Endometrial microvascular endothelial cells (primary cell): ENCODE measurements at regions not wholly inside any gene's neighbourhood (a gene's known extent, or its start where the extent isn't known, plus 50 kb on each side); places are given as distances from the start of the nearest gene placed in this dataset.

Source experiments
- in situ Hi-C: cut with HindIII; loops from 2 replicates; pipeline ENCODE4 v1.10.0; 2017; ENCODE audit warnings: low sequenced_read_pairs, low pct_unique_long_range_greater_than_20kb; ENCODE audit errors: inconsistent ontology term

DNA sequence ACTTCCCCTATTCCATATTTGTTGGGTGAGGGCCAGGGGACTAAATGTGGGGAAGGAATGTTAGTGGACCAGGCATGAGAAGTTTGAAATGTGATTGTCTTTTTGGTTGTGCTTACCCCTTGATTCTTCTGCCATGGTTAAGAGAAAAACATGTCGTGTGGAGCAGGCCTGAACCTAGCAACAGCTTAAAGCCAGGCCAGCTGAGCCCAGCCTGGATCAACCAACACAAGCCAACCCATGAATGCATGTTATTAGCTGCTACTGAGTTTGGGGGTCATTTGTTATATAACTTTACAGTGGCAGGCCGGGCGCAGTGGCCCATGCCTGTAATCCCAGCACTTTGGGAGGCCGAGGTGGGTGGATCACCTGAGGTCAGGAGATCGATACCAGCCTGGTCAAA lies 52.4 kb upstream of the TRIO start:
- in situ Hi-C loops = no loop called here

DNA sequence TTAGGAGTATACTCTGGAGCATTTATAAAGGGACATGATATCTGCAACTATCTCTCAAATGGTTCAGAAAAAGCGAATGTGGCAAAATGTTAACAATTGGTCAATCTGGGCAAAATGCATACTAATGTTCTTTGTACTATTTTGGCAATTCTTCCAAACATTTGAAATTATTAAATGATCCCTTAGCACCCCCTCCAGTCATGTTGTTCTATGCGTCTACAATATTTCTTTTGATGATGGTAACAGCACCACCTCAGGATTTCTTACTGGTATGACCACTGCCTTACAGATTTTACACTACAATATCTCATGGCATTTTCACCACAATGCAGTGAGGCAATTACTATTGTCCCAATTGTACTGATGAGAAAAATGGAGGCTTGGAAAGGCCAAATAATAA lies 52.9 kb upstream of the TRIO start:
- in situ Hi-C loops = no loop called here

DNA sequence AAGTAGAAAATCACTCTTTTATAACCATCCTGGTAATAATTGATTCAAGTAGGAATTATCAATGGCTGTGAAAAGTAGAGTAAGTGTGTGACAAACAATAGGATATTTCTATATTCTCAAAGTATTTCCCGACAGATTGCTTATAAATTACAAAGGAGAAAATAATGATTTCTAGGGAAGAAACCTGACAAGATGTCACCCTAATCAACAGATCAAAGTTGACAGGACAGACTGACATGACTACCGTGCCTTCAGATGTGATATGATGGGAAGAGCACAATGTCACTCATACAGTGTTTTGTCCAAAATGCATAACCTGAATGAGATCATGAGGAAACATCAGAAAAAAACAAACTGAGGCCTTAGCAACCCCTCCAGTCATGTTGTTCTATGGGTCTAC lies 53.9 kb upstream of the TRIO start:
- in situ Hi-C loops = no loop called here

DNA sequence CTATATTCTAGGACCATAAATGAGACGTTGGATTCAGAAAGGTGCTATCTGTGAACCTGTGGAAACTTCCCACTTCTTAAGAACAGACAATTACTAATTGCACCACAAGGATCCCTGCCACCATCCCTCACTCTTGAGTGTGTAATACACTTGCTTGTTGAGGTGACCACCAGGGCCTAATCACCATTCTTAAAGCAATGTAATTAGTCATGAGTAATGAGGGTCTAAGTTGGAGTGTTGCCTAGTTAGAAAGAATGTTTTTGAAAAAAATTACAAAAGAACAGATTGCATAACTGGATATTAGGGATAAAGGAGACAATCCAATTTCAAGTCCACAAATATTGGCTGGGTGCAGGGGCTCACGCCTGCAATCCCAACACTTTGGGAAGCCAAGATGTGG lies 56.9 kb upstream of the TRIO start:
- in situ Hi-C loops = no loop called here

DNA sequence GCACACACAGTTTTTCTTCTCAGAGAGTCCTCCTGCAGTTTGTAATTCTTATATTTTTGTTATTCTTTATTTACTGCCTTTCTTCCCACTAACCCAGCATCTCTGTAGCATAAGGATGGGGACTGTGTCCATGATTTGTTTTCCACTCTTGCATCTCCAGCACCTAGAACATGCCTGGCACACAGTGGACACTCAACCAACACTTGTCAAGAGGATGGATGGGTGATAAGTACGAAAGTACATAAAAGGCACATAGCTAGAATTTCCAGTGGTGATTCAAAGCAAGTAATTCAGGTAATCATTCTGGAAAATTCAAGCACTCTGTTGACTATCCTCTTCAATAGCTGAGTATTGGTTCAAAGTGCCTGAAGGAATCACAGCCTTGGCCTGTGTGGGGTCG lies 60.2 kb upstream of the TRIO start:
- in situ Hi-C loops = no loop called here

DNA sequence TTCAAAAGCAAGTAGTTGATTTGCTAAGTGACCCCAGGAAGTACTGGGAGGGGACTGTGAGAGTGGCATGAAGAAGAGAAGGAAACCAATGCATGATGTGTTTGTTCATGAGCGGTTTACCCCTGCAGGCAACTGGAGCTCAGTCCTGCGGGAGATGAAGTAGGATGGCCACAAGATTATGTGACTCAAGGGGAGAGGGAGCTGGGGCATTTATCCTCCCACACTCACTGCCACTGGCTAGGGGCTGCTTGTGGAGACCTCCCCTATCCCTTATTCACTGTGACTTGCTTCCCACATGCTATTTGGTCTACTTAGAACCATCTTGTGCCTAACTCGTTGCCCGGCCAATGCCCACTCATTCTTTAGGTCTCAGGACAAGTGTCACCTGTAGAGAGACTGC lies 60.6 kb upstream of the TRIO start:
- in situ Hi-C loops = no loop called here

DNA sequence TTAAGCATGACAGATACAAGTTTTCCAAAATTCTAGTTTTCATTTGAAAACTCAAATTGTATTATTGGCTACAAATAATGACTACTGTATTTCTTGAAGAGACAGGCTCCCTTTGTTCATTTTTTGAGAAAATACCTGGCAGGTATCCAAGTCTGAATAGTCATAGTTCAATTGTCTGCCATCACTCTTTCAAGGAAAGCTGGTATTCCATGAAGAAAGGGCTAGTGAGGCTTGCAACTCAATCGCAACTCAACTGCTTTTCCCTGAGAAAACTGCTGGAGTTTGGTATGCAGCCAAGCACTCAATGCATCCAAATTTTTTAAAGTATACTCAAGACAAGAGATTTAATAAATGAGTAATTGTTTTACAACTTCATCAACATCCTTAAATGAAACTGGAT lies 61.4 kb upstream of the TRIO start:
- in situ Hi-C loops = no loop called here

DNA sequence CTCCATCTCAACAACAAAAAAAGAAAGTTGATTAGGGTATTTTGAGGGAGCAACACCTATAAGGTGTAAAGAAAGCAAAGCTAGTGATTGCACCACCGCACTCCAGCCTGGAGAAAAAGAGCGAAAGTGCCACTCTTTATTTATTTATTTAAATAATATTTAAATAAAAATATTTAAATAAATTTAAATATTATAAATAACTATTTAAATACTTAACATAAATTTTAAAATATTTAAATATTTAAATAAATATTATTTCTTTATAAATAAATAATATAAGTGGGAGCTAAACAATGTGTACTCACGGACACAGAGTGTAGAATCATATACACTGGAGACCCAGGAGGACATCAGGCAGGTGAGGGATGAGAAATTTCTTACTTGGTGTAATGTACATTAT lies 64.4 kb upstream of the TRIO start:
- in situ Hi-C loops = no loop called here

DNA sequence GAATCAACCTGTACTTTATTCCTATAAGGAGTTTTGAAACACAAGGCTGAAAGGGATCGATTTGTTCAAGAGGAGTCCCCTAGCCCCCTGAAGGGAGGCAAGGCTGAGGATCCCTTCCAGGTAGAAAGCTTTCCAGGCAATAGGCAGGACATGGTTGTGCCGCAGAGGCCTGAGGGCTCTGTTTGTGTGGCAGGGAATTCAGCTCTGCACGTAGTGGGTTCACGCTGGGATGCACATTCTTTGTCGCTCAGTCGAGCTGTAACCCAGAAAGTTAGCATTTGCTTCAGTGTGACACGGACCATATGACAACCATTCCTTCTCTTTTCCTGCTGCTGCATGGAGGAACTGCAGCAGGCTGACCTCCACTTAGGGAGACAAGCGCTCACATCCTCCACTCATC lies 65.6 kb upstream of the TRIO start:
- in situ Hi-C loops = no loop called here

DNA sequence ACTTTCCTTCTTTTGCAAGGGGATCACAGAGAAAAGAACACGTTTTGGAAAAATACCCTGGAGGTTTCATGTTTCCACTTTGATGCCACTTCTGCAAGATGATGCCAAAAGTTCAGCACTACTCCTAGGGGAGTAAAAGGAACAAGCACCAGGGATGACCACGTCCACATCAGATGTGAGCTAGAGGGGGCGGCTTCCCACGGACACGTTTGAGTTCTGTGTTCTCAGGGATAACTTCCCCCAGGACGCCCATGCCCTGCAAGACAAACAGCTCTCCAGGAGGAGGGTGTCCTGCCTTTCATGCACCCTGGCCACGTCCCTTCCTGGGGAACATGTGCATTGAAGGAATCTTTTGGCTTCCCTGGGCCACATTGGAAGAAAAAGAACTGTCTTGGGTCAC lies 66.6 kb upstream of the TRIO start:
- in situ Hi-C loops = no loop called here

DNA sequence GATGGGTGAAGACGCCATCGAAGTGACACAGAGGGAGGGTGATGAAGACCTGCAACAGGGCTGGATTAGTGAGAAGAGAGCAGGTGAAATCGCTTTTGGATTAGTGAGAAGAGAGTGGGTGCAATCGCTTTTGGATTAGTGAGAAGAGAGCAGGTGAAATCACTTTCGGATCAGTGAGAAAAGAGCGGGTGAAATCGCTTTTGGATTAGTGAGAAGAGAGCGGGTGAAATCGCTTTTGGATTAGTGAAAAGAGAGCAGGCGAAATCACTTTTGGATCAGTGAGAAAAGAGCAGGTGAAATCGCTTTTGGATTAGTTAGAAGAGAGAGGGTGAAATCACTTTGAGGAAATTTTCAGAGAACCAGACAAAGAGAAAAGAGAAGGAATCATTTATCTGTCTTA lies 67.2 kb upstream of the TRIO start:
- in situ Hi-C loops = no loop called here

DNA sequence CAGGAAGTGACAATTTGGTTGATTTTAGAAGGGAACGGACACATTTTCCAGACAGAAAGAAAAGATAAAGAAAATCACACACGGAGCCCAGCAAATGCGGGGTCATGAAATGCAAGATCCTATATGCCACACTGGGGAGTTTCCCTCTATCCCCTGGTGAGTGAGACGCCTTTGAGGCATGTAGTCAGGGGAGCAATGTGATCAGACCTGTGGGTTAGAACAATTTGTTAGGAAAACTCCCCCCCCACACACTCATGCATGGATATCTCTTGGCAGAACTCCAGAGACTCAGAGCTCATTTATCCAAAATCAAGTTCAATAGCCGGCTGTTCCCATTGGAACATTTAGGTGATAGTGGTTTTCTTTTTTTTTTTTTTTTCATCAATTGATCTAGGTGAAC lies 71.7 kb upstream of the TRIO start:
- in situ Hi-C loops = no loop called here

DNA sequence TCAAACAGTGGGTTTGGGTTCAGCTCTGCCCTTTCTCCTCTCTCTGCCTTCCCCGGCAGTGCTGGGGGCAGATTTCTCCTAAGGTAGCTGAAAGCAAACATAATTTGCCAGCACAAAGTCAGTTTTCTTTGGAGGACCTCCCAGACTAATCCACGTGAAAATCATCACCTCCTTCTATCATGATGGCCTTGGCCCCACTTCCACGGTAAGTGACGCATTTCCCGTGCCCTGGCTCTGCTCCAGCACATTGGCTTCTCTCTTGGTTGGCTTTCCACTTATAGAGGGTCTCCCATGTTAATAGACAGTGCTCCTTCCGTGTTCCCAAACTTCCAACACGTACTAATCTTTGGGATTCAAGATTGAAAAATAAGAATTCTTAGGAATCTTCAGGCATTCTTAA lies 74.1 kb upstream of the TRIO start:
- in situ Hi-C loops = no loop called here

DNA sequence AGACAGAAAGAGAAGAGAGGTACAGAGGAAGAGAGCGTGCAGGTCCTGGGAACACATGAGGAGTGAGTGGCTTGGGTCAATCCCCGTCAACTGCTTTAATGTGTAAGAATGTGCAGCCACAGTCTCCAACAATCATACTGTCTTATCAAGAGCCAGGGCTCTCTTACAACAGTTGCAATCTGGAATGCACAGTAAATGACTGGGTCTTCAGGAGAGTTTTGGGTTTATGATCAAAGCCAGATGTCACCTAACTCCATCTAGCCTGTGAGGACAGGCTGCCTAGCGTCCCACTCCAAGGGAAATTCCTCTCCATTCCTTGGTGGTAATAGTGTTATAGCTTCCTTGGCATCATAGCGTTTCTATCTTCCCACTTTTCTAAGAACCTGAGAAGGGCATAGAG lies 75.0 kb upstream of the TRIO start:
- in situ Hi-C loops = no loop called here

DNA sequence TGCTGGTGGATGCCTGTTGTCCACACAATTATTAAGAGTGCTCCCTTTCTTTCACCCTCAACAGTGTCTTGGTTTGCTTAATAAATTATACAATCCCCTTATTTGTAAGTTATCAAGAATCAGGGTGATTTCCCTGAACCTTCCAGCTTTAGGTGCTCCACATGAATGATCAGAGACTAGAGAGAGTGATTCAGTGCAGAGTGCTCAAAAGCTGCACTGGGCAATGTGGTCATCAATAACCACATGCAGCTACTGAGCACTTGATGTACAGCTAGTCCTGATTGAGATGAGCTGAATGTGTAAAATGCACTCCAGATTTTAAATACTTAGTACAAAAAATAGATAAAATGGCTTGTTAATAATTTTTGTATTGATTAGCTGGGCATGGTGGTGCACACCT lies 76.8 kb upstream of the TRIO start:
- in situ Hi-C loops = no loop called here

DNA sequence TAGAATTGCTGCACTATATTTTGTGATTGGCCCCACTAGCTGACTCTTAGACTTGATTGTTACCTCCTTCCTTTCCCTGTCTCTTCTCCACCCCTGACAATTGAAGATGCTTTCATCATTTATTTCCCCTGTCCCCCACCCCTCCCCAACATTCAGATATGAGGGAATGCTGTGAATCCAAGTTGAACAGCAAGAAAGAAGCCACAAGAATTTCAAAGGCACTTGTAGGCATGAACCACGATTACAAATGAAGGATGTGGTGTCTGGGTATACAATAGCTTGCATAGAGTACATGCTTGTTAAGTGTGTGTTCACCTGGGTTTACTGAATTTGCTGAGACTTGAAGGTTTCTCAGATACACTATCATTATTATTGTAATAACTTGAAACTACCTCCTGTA lies 78.3 kb upstream of the TRIO start:
- in situ Hi-C loops = no loop called here

DNA sequence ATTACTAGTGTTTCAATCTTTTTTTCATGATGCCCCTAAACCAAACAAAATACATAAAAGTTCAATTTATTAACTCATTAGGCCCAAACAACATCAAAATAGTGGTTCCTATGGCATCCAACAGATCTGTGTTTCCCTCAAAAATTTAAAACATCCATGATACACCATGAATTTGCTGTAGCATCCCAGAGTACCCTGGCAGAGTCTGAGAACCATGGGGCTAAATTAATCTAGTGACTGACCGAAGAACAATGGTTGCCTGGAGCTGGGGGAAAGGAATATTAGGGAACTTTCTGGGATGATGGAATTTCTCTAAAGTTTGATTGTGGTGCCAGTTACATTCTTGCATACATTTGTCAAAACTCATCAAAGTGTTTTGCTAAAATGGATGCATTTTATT lies 79.5 kb upstream of the TRIO start:
- in situ Hi-C loops = no loop called here

DNA sequence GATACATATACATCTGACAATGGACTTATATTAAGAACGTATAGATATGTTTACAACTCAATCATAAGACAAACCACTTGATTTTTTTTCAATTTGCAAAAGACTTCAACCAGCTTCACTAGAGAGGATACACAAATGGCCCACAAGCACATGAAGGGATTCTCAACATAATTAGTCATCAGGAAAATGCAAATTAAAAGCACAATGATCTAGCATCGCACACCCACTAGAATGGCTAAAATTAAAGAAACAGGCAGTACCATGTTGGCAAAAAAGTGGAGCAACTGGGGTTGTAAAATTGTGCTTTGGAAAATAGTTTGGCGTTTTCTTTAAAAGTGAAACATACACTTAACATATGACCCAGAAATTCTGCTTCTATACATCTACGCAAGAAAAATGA lies 80.0 kb upstream of the TRIO start:
- in situ Hi-C loops = no loop called here

DNA sequence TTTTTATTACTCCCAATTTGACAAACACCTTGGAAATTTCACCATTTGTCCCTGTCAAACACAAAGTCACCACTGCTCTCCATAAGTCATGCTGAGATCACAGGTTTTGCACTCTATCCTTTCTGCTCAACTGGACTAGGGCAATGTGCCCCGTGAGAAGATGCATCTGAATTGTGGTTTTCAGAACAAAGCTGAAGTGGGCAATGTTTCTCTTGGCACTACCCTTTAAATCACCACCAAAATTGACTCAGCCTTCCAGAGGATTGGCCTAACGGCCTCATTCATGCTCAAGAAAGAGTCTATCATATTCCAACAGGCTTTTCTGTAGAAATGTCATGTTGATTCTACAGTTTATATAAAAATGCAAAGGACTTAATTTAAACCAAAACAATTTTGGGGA lies 81.0 kb upstream of the TRIO start:
- in situ Hi-C loops = no loop called here

DNA sequence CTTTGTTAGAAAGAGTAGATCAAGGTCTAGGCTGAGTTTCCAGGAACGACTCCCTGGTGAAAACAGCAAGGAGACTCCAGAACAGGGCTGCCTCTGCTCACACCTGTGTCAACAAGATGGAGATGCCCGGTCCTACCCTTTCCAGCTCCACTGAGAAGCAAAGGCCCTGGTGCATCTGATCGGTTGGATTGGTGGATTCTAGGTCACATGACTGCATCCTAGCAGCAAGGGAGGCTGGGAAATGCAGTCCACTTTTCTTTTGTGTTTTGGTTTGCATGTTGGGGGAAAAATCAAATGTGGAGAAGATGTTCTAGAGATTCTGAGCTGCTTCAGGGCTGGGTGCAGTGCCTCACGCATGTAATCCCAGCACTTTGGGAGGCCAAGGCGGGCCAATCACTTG lies 82.0 kb upstream of the TRIO start:
- in situ Hi-C loops = no loop called here

DNA sequence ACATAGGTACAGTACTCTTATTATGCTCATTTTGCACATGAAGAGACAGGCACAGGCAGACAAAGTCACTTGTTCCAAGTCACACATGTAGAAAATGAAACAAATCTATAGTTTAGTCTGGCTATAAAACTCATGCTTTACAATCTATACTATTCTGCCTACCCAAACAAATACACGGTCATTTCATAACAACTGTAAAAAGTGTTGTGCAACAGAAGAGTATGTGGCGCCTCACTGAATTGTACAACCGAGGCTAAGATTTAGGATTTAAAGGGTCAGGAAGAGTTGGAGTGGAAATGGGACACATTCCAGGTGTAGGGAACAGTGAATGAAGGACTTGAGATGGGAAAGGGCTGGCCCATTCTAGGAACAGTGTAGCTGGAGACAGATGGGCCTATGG lies 82.9 kb upstream of the TRIO start:
- in situ Hi-C loops = no loop called here

DNA sequence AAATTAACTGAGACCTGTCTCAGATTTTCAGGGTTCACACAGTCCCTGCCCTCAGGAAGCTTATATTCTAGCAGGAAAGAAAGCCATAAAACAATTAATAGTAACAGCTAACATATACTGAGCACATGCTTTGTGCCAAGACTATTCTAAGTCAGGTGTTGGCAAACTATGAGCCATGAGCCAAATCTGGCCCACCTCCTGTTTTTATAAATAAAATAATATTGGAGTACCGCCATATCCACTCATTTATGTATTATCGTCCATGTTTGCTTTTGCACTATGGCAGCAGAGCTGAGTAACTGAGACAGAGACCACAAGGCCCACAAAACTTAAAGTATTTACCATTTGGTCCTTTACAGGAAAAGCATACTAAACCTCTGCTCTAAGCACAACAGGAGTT lies 83.3 kb upstream of the TRIO start:
- in situ Hi-C loops = no loop called here
